Natural killer cell (primary cell): ENCODE measurements at regions not wholly inside any gene's neighbourhood (a gene's known extent, or its start where the extent isn't known, plus 50 kb on each side); places are given as distances from the start of the nearest gene placed in this dataset.
"Not testable (repeated sequence)": the region's sequence is repeated elsewhere in the genome, so short reads cannot be mapped to it uniquely, and the experiment has no call there.

ENCODE experiments used
- ATAC-seq, 3 donors: fragments of 150-1000 bp in 2 of 3; fragments of 200-7000 bp in 1 of 3; cut with Tn5 transposase; 1 replicate in 1 of 3; 2 replicates in 2 of 3; pipeline ENCODE4 v1.10.0; 2021; ENCODE audit warnings: mild to moderate bottlenecking in 2 of 3, moderate library complexity in 2 of 3
- DNase-seq, 2 donors: peaks; one replicate each; pipeline versions ENCODE4 v3.0.0 to v3.0.0-alpha.2; 2013 to 2021; ENCODE audit warnings: mixed read lengths in 1 of 2
- H3K27ac ChIP-seq: one replicate; pipeline ENCODE4 v1.5.1; 2013; ENCODE audit warnings: mild to moderate bottlenecking, low read length
- H3K27me3 ChIP-seq: one replicate; pipeline ENCODE4 v1.6.1; 2013; ENCODE audit warnings: low read length; ENCODE audit not compliant: control insufficient read depth, insufficient read depth
- H3K36me3 ChIP-seq: one replicate; pipeline ENCODE4 v1.6.1; 2013; ENCODE audit warnings: low read length; ENCODE audit not compliant: control insufficient read depth, insufficient read depth
- H3K4me1 ChIP-seq: one replicate; pipeline ENCODE4 v1.6.1; 2013; ENCODE audit warnings: low read length; ENCODE audit not compliant: control insufficient read depth, insufficient read depth
- H3K4me3 ChIP-seq: one replicate; pipeline ENCODE4 v1.5.1; 2013; ENCODE audit warnings: low read length
- H3K9me3 ChIP-seq: one replicate; pipeline ENCODE4 v1.6.1; 2013; ENCODE audit warnings: low read length; ENCODE audit not compliant: control insufficient read depth, insufficient read depth
- H3K27ac Mint-ChIP-seq, 2 donors: one replicate each; pipeline ENCODE4 v1.8.0; 2022; ENCODE audit warnings: mild to moderate bottlenecking in 2 of 2, mixed read lengths in 2 of 2, moderate library complexity in 1 of 2
- H3K27me3 Mint-ChIP-seq, 2 donors: one replicate each; pipeline ENCODE4 v1.8.0; 2022; ENCODE audit warnings: low read depth in 2 of 2, mixed read lengths in 2 of 2
- H3K36me3 Mint-ChIP-seq: one replicate; pipeline ENCODE4 v1.8.0; 2022; ENCODE audit warnings: mixed read lengths
- H3K4me1 Mint-ChIP-seq, 2 donors: one replicate each; pipeline ENCODE4 v1.8.0; 2022; ENCODE audit warnings: mixed read lengths in 2 of 2
- H3K4me3 Mint-ChIP-seq: one replicate; pipeline ENCODE4 v1.8.0; 2022; ENCODE audit warnings: mild to moderate bottlenecking, moderate library complexity, mixed read lengths
- H3K9me3 Mint-ChIP-seq, 2 donors: one replicate each; pipeline ENCODE4 v1.8.0; 2022; ENCODE audit warnings: mixed read lengths in 2 of 2
- CTCF ChIP-seq: fragments of 200-600 bp; IDR thresholded peaks from one replicate; pipeline ENCODE4 v1.8.0; 2022; ENCODE audit warnings: antibody characterized with exemption
- WGBS: methylation state at CpG from one replicate; pipeline ENCODE4 v1.1.7; 2013; ENCODE audit warnings: missing lambda C conversion rate; ENCODE audit not compliant: insufficient coverage; 5-methylcytosine and 5-hydroxymethylcytosine counted together
- intact Hi-C: fragments of 100-400 bp; cut with micrococcal nuclease; formaldehyde crosslinking; loops from one replicate; pipeline ENCODE4 v1.14.2; 2022

GRCh38 chr11:97691061-97691460, 1301.2 kb downstream of the JRKL start:
- Histone ChIP-seq H3K4me1 (no peaks in the 10 kb centered on the region), H3K27me3 (no peaks in the 10 kb centered on the region), H3K27ac (no peak overlapping the region), H3K9me3 (no peaks in the 10 kb centered on the region), H3K36me3 (no peaks in the 10 kb centered on the region), H3K4me3 (no peak overlapping the region)
- Mint-ChIP-seq H3K9me3 (peaks cover 11 to 14% of the 10 kb centered on the region in 2 donors), H3K4me1 (no peaks in the 10 kb centered on the region), H3K27ac (no peak overlapping the region), H3K36me3 (no peaks in the 10 kb centered on the region), H3K27me3 (no peaks in the 10 kb centered on the region), H3K4me3 (no peak overlapping the region)
- no peak for DNase-seq
- 100% methylated on average over 1 of the region's 1 CpG for whole genome bisulfite sequencing
- TF ChIP-seq CTCF, result no peak
- ATAC-seq, result no peak
- intact Hi-C loops, result no loop called here

GRCh38 chr11:97702951-97703350, 1313.1 kb downstream of the JRKL start:
- no peak overlapping the region for H3K27ac Mint-ChIP-seq
- no peak overlapping the region for H3K4me3 Mint-ChIP-seq
- intact Hi-C loops, result no loop called here
- ATAC-seq (no peak), DNase-seq (no peak)
- peaks cover 2 to 18% of the 10 kb centered on the region in 2 donors for H3K9me3 Mint-ChIP-seq
- Histone ChIP-seq H3K9me3 (no peaks in the 10 kb centered on the region), H3K4me1 (no peaks in the 10 kb centered on the region), H3K36me3 (no peaks in the 10 kb centered on the region), H3K4me3 (no peak overlapping the region), H3K27me3 (no peaks in the 10 kb centered on the region), H3K27ac (no peak overlapping the region)
- no peaks in the 10 kb centered on the region for H3K4me1 Mint-ChIP-seq
- TF ChIP-seq CTCF, result no peak
- no CpG with 5 or more reads among the region's 1 CpG for WGBS
- no peaks in the 10 kb centered on the region for H3K27me3 Mint-ChIP-seq
- no peaks in the 10 kb centered on the region for H3K36me3 Mint-ChIP-seq

GRCh38 chr11:97703851-97704250, 1314.0 kb downstream of the JRKL start:
- no peak overlapping the region for H3K4me3 ChIP-seq
- ATAC-seq (no peak), DNase-seq (no peak)
- H3K27ac ChIP-seq, result no peak overlapping the region
- no peaks in the 10 kb centered on the region for H3K9me3 ChIP-seq
- no peaks in the 10 kb centered on the region for H3K36me3 ChIP-seq
- H3K27me3 ChIP-seq, result no peaks in the 10 kb centered on the region
- no peak overlapping the region for H3K4me3 Mint-ChIP-seq
- no peak for TF ChIP-seq CTCF
- peaks cover 2 to 24% of the 10 kb centered on the region in 2 donors for H3K9me3 Mint-ChIP-seq
- no peaks in the 10 kb centered on the region for H3K4me1 Mint-ChIP-seq
- H3K36me3 Mint-ChIP-seq, result no peaks in the 10 kb centered on the region
- 80% methylated on average over 3 of the region's 3 CpGs for WGBS
- H3K4me1 ChIP-seq, result no peaks in the 10 kb centered on the region
- no peaks in the 10 kb centered on the region for H3K27me3 Mint-ChIP-seq
- H3K27ac Mint-ChIP-seq, result no peak overlapping the region
- intact Hi-C loops, result no loop called here

GRCh38 chr11:97705441-97705840, 1315.3 kb upstream of the CNTN5 start:
- ATAC-seq, H3K27me3 Mint-ChIP-seq, H3K4me1 ChIP-seq, H3K9me3 ChIP-seq, H3K36me3 ChIP-seq, H3K27ac ChIP-seq, H3K4me3 ChIP-seq, H3K4me3 Mint-ChIP-seq, H3K27ac Mint-ChIP-seq, H3K4me1 Mint-ChIP-seq, H3K27me3 ChIP-seq, intact Hi-C loops, H3K36me3 Mint-ChIP-seq: not testable (repeated sequence)
- H3K9me3 Mint-ChIP-seq, result peaks cover 4 to 27% of the 10 kb centered on the region in 2 donors
- peak in 1 of 2 donors; percentile 39 for DNase-seq
- WGBS, result 100% methylated on average over 1 of the region's 1 CpG
